B cell (primary cell): ENCODE measurements at regions not wholly inside any gene's neighbourhood (a gene's known extent, or its start where the extent isn't known, plus 50 kb on each side); places are given as distances from the start of the nearest gene placed in this dataset. TPM values are rescaled to one million over a fixed set of nuclear protein-coding genes. Genes with fewer than 3 reads are reported as not detected.
"Not testable (repeated sequence)": the region's sequence is repeated elsewhere in the genome, so short reads cannot be mapped to it uniquely, and the experiment has no call there.

Source experiments
- ATAC-seq: fragments of 200-7000 bp; cut with Tn5 transposase; one replicate; pipeline ENCODE4 v1.10.0; 2021; ENCODE audit warnings: low read depth, mild to moderate bottlenecking, moderate number of reproducible peaks, moderate library complexity
- CTCF ChIA-PET: fragments of 350-600 bp; sonication (Branson Sonifier 250); formaldehyde crosslinking; loops from one replicate; lab custom pipeline; 2021; ENCODE audit warnings: antibody characterized with exemption, inconsistent platforms; lab: Charles Lee
- POLR2A ChIA-PET: fragments of 350-600 bp; sonication (Branson Sonifier 250); formaldehyde crosslinking; loops from one replicate; lab custom pipeline; 2021; ENCODE audit warnings: antibody characterized with exemption; lab: Charles Lee
- DNase-seq: peaks from one replicate; pipeline ENCODE4 v3.0.0; 2013
- H2AFZ ChIP-seq: 2 replicates; pipeline ENCODE4 v1.6.1; 2012; ENCODE audit warnings: mild to moderate bottlenecking, low read depth, low read length; ENCODE audit not compliant: insufficient read depth, poor library complexity, severe bottlenecking
- H3K27ac ChIP-seq, 2 donors: 1 replicate in 1 of 2; 2 replicates in 1 of 2; pipeline ENCODE4 v1.5.1; 2012 to 2013; ENCODE audit warnings: low read length in 2 of 2, mild to moderate bottlenecking in 2 of 2, moderate library complexity in 1 of 2
- H3K27me3 ChIP-seq, 4 experiments: fragments of 200-600 bp in 1 of 4; sonication (generic) in 1 of 4; replicated peaks in 1 of 4; 1 replicate in 2 of 4; 2 replicates in 2 of 4; pipeline versions ENCODE4 v1.6.1 to v1.7.0; 2013 to 2016; ENCODE audit warnings: low read length in 3 of 4, mild to moderate bottlenecking in 2 of 4, mixed read lengths in 1 of 4, moderate library complexity in 1 of 4; ENCODE audit not compliant: insufficient read depth in 4 of 4, control insufficient read depth in 3 of 4; ENCODE audit errors: control extremely low read depth in 1 of 4
- H3K36me3 ChIP-seq, 2 experiments: replicated peaks in 1 of 2; 1 replicate in 1 of 2; 2 replicates in 1 of 2; pipeline versions ENCODE4 v1.6.1 to v1.7.1; 2013; ENCODE audit warnings: low read length in 1 of 2; ENCODE audit not compliant: insufficient read depth in 2 of 2, control insufficient read depth in 1 of 2; ENCODE audit errors: control extremely low read depth in 1 of 2, extremely low read depth in 1 of 2
- H3K4me1 ChIP-seq, 2 donors: fragments of 200-600 bp in 1 of 2; sonication (generic) in 1 of 2; 1 replicate in 1 of 2; 2 replicates in 1 of 2; pipeline versions ENCODE4 v1.5.1 to v1.6.1; 2013 to 2017; ENCODE audit warnings: low read length in 2 of 2; ENCODE audit not compliant: control insufficient read depth in 2 of 2, insufficient read depth in 2 of 2
- H3K4me2 ChIP-seq: replicated peaks from 2 replicates; pipeline ENCODE3; 2012; ENCODE audit warnings: mild to moderate bottlenecking, low read depth, low read length; ENCODE audit not compliant: poor library complexity, severe bottlenecking
- H3K4me3 ChIP-seq, 5 experiments: fragments of 200-600 bp in 1 of 5; sonication (generic) in 1 of 5; 1 replicate in 3 of 5; 2 replicates in 2 of 5; pipeline versions ENCODE4 v1.5.1 to v1.7.0; 2011 to 2016; ENCODE audit warnings: low read length in 4 of 5, mild to moderate bottlenecking in 4 of 5, low read depth in 2 of 5, control low read depth in 1 of 5, moderate library complexity in 1 of 5; ENCODE audit not compliant: insufficient read depth in 1 of 5; ENCODE audit errors: control extremely low read depth in 1 of 5, extremely low read depth in 1 of 5
- H3K79me2 ChIP-seq: fragments of 200-600 bp; sonication (generic); one replicate; pipeline ENCODE4 v1.6.0; 2016; ENCODE audit warnings: low read length; ENCODE audit not compliant: control insufficient read depth, insufficient read depth
- H3K9ac ChIP-seq: fragments of 200-600 bp; sonication (generic); 2 replicates; pipeline ENCODE4 v1.6.1; 2017; ENCODE audit warnings: mild to moderate bottlenecking, low read length, moderate library complexity
- H3K9me3 ChIP-seq, 3 donors: one replicate each; pipeline versions ENCODE4 v1.6.1 to v1.7.1; 2013; ENCODE audit warnings: low read length in 2 of 3; ENCODE audit not compliant: control insufficient read depth in 2 of 3, insufficient read depth in 1 of 3; ENCODE audit errors: control extremely low read depth in 1 of 3
- H4K20me1 ChIP-seq: 2 replicates; pipeline ENCODE4 v1.6.0; 2012; ENCODE audit warnings: mild to moderate bottlenecking, low read length; ENCODE audit not compliant: insufficient read depth, control insufficient read depth, poor library complexity, severe bottlenecking
- H3K27ac Mint-ChIP-seq: one replicate; pipeline ENCODE4 v1.8.0; 2021; ENCODE audit warnings: mixed read lengths
- H3K27me3 Mint-ChIP-seq: one replicate; pipeline ENCODE4 v1.8.0; 2021; ENCODE audit warnings: mixed read lengths
- H3K4me1 Mint-ChIP-seq: one replicate; pipeline ENCODE4 v1.8.0; 2021; ENCODE audit warnings: mixed read lengths
- H3K4me3 Mint-ChIP-seq: one replicate; pipeline ENCODE4 v1.8.0; 2021; ENCODE audit warnings: mixed read lengths
- H3K9me3 Mint-ChIP-seq: one replicate; pipeline ENCODE4 v1.8.0; 2022; ENCODE audit warnings: mixed read lengths; ENCODE audit not compliant: insufficient read depth
- WGBS: methylation state at CpG from one replicate; pipeline ENCODE4 v1.1.5; 2013; ENCODE audit warnings: missing lambda C conversion rate; ENCODE audit not compliant: insufficient coverage; 5-methylcytosine and 5-hydroxymethylcytosine counted together
- intact Hi-C: fragments of 100-400 bp; cut with micrococcal nuclease; formaldehyde crosslinking; loops from one replicate; pipeline ENCODE4 v1.10.0; 2022
- small RNA-seq: library from RNA; depleted of rRNA; stranded (forward); fragments of <200 nt; gene quantifications from one replicate; pipeline ENCODE3, GENCODE V24; 2012; ENCODE audit warnings: low replicate concordance, low read depth; ENCODE audit not compliant: insufficient read length

DNA sequence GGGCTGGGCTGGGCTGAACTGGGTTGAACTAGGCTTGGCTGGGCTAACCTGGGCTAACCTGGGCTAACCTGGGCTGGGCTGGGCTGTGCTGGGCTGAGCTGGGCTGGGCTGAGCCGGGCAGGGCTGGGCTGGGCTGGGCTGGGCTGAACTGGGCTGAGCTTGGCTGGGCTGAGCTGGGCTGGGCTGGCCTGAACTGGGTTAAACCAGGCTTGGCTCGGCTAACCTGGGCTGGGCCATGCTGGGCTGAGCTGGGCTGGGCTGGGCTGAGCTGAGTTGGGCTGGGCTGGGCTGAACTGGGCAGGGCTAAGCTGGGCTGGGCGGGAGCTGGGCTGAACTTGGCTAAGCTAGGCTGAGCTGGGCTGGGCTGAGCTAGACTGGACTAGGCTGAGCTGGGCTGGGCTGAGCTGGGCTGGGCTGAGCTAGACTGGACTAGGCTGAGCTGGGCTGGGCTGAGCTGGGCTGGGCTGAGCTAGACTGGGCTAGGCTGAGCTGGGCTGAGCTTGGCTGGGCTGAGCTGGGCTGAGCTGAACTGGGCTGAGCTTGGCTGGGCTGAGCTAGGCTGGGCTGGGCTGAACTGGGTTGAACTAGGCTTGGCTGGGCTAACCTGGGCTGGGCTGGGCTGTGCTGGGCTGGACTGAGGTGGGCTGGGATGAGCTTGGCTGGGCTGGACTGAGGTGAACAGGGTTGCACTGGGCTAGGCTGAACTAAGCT is 49.9 kb upstream of the GPC1 start:
- H3K9ac ChIP-seq, H3K36me3 ChIP-seq, H3K4me3 ChIP-seq, H4K20me1 ChIP-seq, POLR2A ChIA-PET, H3K9me3 Mint-ChIP-seq, CTCF ChIA-PET, intact Hi-C loops, DNase-seq, H2AFZ ChIP-seq, H3K4me1 Mint-ChIP-seq, H3K9me3 ChIP-seq, H3K27me3 ChIP-seq, ATAC-seq, H3K4me3 Mint-ChIP-seq, H3K27ac ChIP-seq, H3K27ac Mint-ChIP-seq, H3K4me2 ChIP-seq, H3K27me3 Mint-ChIP-seq, H3K79me2 ChIP-seq, H3K4me1 ChIP-seq: not testable (repeated sequence)
- WGBS: 84% methylated on average over 3 of the region's 3 CpGs

Small RNA genes lying in the stretch of these regions (small RNA-seq; reads per million reads assigned to genes)
- gene RF00012: not detected
